A673 (cell line): ENCODE measurements at regions not wholly inside any gene's neighbourhood (a gene's known extent, or its start where the extent isn't known, plus 50 kb on each side); places are given as distances from the start of the nearest gene placed in this dataset.

Source experiments
- BruUV-seq: library from RNA; stranded (reverse); fragments of 400-500 nt; replicated peaks from 2 replicates; lab custom pipeline; 2021; lab: Mats Ljungman, UMichigan
- CTCF ChIA-PET: fragments of 300-600 bp; sonication (Branson Sonifier 250); formaldehyde crosslinking; loops from one replicate; lab custom pipeline; 2022; ENCODE audit warnings: antibody characterized with exemption; lab: Charles Lee
- POLR2A ChIA-PET: fragments of 300-600 bp; sonication (Branson Sonifier 250); formaldehyde crosslinking; loops from one replicate; lab custom pipeline; 2022; ENCODE audit warnings: antibody characterized with exemption; ENCODE audit not compliant: low non-redundant PET; lab: Charles Lee
- DNase-seq: peaks from one replicate; pipeline ENCODE4 v3.0.0-alpha.2; 2015; ENCODE audit warnings: low spot score
- H3K27ac ChIP-seq: fragments of 200-600 bp; sonication (generic); 2 replicates; pipeline ENCODE4 v1.5.1; 2016; ENCODE audit warnings: mixed run types, low read depth, mild to moderate bottlenecking, mixed read lengths, antibody characterized with exemption, low read length; ENCODE audit not compliant: poor library complexity, severe bottlenecking
- H3K27me3 ChIP-seq: fragments of 200-600 bp; sonication (generic); replicated peaks from 2 replicates; pipeline ENCODE4 v1.6.1; 2017; ENCODE audit warnings: mixed run types, low read depth, mild to moderate bottlenecking, mixed read lengths, antibody characterized with exemption, low read length; ENCODE audit not compliant: insufficient read depth, poor library complexity
- H3K36me3 ChIP-seq: fragments of 200-600 bp; sonication (generic); 2 replicates; pipeline ENCODE4 v1.6.1; 2016; ENCODE audit warnings: mixed run types, mild to moderate bottlenecking, mixed read lengths, antibody characterized with exemption, low read length; ENCODE audit not compliant: insufficient read depth, poor library complexity, severe bottlenecking
- H3K4me1 ChIP-seq: fragments of 200-600 bp; sonication (generic); 2 replicates; pipeline ENCODE4 v1.6.1; 2017; ENCODE audit warnings: mixed run types, mild to moderate bottlenecking, mixed read lengths, antibody characterized with exemption, low read length; ENCODE audit not compliant: insufficient read depth, poor library complexity, severe bottlenecking
- H3K4me3 ChIP-seq: fragments of 200-600 bp; sonication (generic); 2 replicates; pipeline ENCODE4 v1.5.1; 2016; ENCODE audit warnings: low read depth, mixed run types, mild to moderate bottlenecking, mixed read lengths, low read length; ENCODE audit not compliant: poor library complexity, severe bottlenecking
- H3K9me3 ChIP-seq: fragments of 200-600 bp; sonication (generic); 2 replicates; pipeline ENCODE4 v1.6.1; 2016; ENCODE audit warnings: mixed run types, low read depth, mild to moderate bottlenecking, mixed read lengths, antibody characterized with exemption, low read length; ENCODE audit not compliant: poor library complexity, severe bottlenecking
- EZH2 ChIP-seq: fragments of 200-600 bp; sonication (generic); IDR thresholded peaks from 2 replicates; pipeline ENCODE4 v1.6.1; 2017; ENCODE audit warnings: borderline replicate concordance, low read depth, mild to moderate bottlenecking, mixed read lengths, antibody characterized with exemption, low read length; ENCODE audit not compliant: poor library complexity, severe bottlenecking
- intact Hi-C: fragments of 100-400 bp; cut with micrococcal nuclease; formaldehyde crosslinking; loops from one replicate; pipeline ENCODE4 v1.10.0; 2022; ENCODE audit not compliant: unreplicated experiment
- TF ChIP-seq, protein P1 (sequence below): fragments of 300-800, 200-600 bp; sonication (generic); conservative IDR thresholded peaks from 2 replicates; pipeline ENCODE4 v1.5.1; 2017; ENCODE audit warnings: low read depth, mild to moderate bottlenecking, antibody characterized with exemption, low read length, moderate library complexity, mixed read lengths

- ChIA-PET CTCF (no interaction called here), POLR2A (no interaction called here)
- Histone ChIP-seq H3K27ac (no peak overlapping the region), H3K27me3 (no peaks in the 10 kb centered on the region), H3K4me3 (no peak overlapping the region), H3K4me1 (peaks cover 63% of the 10 kb centered on the region), H3K9me3 (no peaks in the 10 kb centered on the region), H3K36me3 (no peaks in the 10 kb centered on the region)
- intact Hi-C loops, result no loop called here
- TF ChIP-seq EZH2, result no peak
- TF ChIP-seq, protein P1, sequence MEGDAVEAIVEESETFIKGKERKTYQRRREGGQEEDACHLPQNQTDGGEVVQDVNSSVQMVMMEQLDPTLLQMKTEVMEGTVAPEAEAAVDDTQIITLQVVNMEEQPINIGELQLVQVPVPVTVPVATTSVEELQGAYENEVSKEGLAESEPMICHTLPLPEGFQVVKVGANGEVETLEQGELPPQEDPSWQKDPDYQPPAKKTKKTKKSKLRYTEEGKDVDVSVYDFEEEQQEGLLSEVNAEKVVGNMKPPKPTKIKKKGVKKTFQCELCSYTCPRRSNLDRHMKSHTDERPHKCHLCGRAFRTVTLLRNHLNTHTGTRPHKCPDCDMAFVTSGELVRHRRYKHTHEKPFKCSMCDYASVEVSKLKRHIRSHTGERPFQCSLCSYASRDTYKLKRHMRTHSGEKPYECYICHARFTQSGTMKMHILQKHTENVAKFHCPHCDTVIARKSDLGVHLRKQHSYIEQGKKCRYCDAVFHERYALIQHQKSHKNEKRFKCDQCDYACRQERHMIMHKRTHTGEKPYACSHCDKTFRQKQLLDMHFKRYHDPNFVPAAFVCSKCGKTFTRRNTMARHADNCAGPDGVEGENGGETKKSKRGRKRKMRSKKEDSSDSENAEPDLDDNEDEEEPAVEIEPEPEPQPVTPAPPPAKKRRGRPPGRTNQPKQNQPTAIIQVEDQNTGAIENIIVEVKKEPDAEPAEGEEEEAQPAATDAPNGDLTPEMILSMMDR, result no peak
- DNase-seq, result no peak
- BruUV-seq, result no TSS peak
These were observed 100.1 kb upstream of the FRMD1 start for GRCh38 chr6:168179133-168179532.

DNA sequence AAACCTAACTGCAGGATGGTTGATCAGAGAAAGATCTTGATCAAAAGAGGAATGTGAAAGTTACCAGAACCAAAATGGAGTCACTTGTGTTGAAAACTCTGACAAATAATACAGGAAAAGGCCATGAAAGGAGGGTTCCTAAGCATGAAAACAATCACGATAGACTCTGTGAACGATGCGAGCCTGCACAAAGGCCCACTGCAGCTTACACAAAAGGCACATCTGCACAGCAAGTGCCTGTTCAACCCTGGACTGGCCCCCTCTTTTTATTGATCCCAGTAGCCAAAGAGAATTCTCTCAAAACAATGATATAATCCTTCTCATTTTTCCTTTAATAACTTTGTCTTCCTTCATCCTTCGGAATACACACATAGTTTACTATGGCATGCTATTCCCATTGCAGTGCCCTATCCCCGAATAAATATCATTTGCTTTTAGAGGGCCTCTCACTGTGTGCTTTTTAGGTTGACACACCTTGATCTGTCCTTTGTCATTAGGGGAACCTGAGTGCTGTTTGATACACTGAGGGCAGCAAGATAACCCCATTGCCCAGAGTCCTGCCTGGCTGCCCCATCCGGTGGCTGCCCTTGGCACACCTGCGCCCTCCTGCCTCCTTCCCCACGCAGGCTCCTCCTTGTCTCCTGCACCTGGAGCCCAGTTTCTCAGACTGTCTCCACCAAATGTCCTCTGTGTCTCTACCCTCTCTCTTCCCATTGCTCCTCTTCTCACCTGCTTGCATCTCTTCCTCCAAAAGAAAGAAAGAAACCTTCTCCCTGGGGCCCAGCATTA lies 98.3 kb upstream of the FRMD1 start:
- no peak overlapping the region for H3K4me3 ChIP-seq
- H3K36me3 ChIP-seq, result no peaks in the 10 kb centered on the region
- no TSS peak for BruUV-seq
- H3K27me3 ChIP-seq, result no peaks in the 10 kb centered on the region
- no peaks in the 10 kb centered on the region for H3K9me3 ChIP-seq
- ChIA-PET POLR2A (no interaction called here), CTCF (no interaction called here)
- peaks cover 47% of the 10 kb centered on the region for H3K4me1 ChIP-seq
- DNase-seq, result no peak
- no peak overlapping the region for H3K27ac ChIP-seq
- no peak for TF ChIP-seq EZH2
- TF ChIP-seq, protein P1, result no peak
- intact Hi-C loops, result no loop called here

- Histone ChIP-seq H3K36me3 (peaks cover 3% of the 10 kb centered on the region), H3K4me3 (no peak overlapping the region), H3K27ac (no peak overlapping the region), H3K27me3 (no peaks in the 10 kb centered on the region), H3K4me1 (peaks cover 15% of the 10 kb centered on the region), H3K9me3 (peaks cover 37% of the 10 kb centered on the region)
- intact Hi-C loops, result no loop called here
- BruUV-seq, result no TSS peak
- DNase-seq, result no peak
- CTCF ChIA-PET, result no interaction called here
- no peak for TF ChIP-seq EZH2
- TF ChIP-seq, protein P1, result no peak
- POLR2A ChIA-PET, result no interaction called here
These were observed 92.8 kb upstream of the FRMD1 start for GRCh38 chr6:168171673-168172353.
